Astrocyte (in vitro differentiated cells and primary cell): ENCODE measurements at regions not wholly inside any gene's neighbourhood (a gene's known extent, or its start where the extent isn't known, plus 50 kb on each side); places are given as distances from the start of the nearest gene placed in this dataset.

ENCODE experiments used
- DNase-seq: peaks from one replicate; pipeline ENCODE4 v3.0.0-alpha.2; 2010; ENCODE audit warnings: low read depth
- FAIRE-seq: peaks from 2 replicates; lab custom pipeline; 2011; peaks lifted over from hg19 to GRCh38; lab: Jason Lieb, UNC
- H2AFZ ChIP-seq: 2 replicates; pipeline ENCODE4 v1.6.0; 2012; ENCODE audit warnings: low read depth, low read length, inconsistent platforms
- H3K27ac ChIP-seq: 2 replicates; pipeline ENCODE4 v1.5.1; 2011; ENCODE audit warnings: low read depth, low read length, inconsistent platforms
- H3K27me3 ChIP-seq: 2 replicates; pipeline ENCODE4 v1.6.0; 2011; ENCODE audit warnings: low read length, inconsistent platforms; ENCODE audit not compliant: insufficient read depth
- H3K36me3 ChIP-seq: 2 replicates; pipeline ENCODE4 v1.5.1; 2011; ENCODE audit warnings: low read length, inconsistent platforms; ENCODE audit not compliant: insufficient read depth
- H3K4me1 ChIP-seq: 2 replicates; pipeline ENCODE4 v1.5.1; 2011; ENCODE audit warnings: low read length, inconsistent platforms; ENCODE audit not compliant: insufficient read depth
- H3K4me2 ChIP-seq: 2 replicates; pipeline ENCODE4 v1.6.0; 2012; ENCODE audit warnings: low read length, inconsistent platforms
- H3K4me3 ChIP-seq: 2 replicates; pipeline ENCODE4 v1.5.1; 2011; ENCODE audit warnings: low read depth, mild to moderate bottlenecking, low read length, inconsistent platforms; ENCODE audit not compliant: insufficient read depth
- H3K79me2 ChIP-seq: 2 replicates; pipeline ENCODE4 v1.6.0; 2012; ENCODE audit warnings: mild to moderate bottlenecking, low read length, inconsistent platforms; ENCODE audit not compliant: insufficient read depth
- H3K9ac ChIP-seq: 2 replicates; pipeline ENCODE4 v1.6.0; 2012; ENCODE audit warnings: mild to moderate bottlenecking, low read length, inconsistent platforms
- H3K9me3 ChIP-seq: 2 replicates; pipeline ENCODE4 v1.5.1; 2012; ENCODE audit warnings: low read depth, mild to moderate bottlenecking, low read length, inconsistent platforms; ENCODE audit not compliant: insufficient read depth
- H4K20me1 ChIP-seq: 2 replicates; pipeline ENCODE4 v1.6.0; 2012; ENCODE audit warnings: low read length, inconsistent platforms; ENCODE audit not compliant: insufficient read depth
- H3K27ac Mint-ChIP-seq: one replicate; pipeline ENCODE4 v1.8.0; 2021; ENCODE audit warnings: mild to moderate bottlenecking, mixed read lengths; ENCODE audit not compliant: unreplicated experiment
- H3K27me3 Mint-ChIP-seq: one replicate; pipeline ENCODE4 v1.8.0; 2021; ENCODE audit warnings: low read depth, mixed read lengths; ENCODE audit not compliant: unreplicated experiment
- H3K36me3 Mint-ChIP-seq: one replicate; pipeline ENCODE4 v1.8.0; 2021; ENCODE audit warnings: low read depth, mixed read lengths; ENCODE audit not compliant: unreplicated experiment
- H3K4me1 Mint-ChIP-seq: one replicate; pipeline ENCODE4 v1.8.0; 2021; ENCODE audit warnings: low read depth, mixed read lengths; ENCODE audit not compliant: unreplicated experiment
- H3K4me3 Mint-ChIP-seq: one replicate; pipeline ENCODE4 v1.8.0; 2021; ENCODE audit warnings: mild to moderate bottlenecking, moderate library complexity, mixed read lengths; ENCODE audit not compliant: unreplicated experiment
- H3K9me3 Mint-ChIP-seq: one replicate; pipeline ENCODE4 v1.8.0; 2021; ENCODE audit warnings: mild to moderate bottlenecking, mixed read lengths; ENCODE audit not compliant: unreplicated experiment
- EZH2 ChIP-seq: IDR thresholded peaks from 2 replicates; pipeline ENCODE4 v1.6.1; 2012; ENCODE audit warnings: mild to moderate bottlenecking, low read length, inconsistent platforms; ENCODE audit not compliant: insufficient read depth
- TF ChIP-seq, protein P1 (sequence below): IDR thresholded peaks from 2 replicates; pipeline ENCODE4 v1.5.1; 2011; ENCODE audit warnings: low read depth, mild to moderate bottlenecking, inconsistent platforms, low read length, moderate library complexity; ENCODE audit not compliant: insufficient read depth

DNA sequence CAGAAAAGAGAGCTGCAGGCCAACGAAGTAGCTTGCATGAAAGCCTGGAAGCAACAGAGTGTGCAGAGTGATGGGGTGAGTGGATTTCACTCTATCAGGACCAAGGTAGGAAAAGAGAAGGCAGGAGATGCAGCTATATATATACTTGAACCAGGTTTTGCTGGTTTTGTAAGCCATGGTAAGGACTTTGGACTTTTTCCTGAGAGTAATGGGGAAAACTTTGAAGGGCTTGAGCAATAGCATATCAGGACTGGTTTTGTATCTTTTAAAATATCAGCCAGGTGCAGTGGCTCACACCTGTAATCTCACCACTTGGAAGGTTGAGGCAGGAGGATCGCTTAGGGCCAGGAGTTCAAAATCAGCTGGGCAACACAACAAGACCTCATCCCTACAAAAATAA is 120.6 kb upstream of the NRP1 start:
- Mint-ChIP-seq H3K9me3 (peaks cover 4% of the 10 kb centered on the region), H3K4me3 (no peak overlapping the region), H3K27ac (no peak overlapping the region), H3K27me3 (no peaks in the 10 kb centered on the region), H3K36me3 (no peaks in the 10 kb centered on the region), H3K4me1 (peaks cover 6% of the 10 kb centered on the region)
- Histone ChIP-seq H3K27me3 (no peaks in the 10 kb centered on the region), H3K9ac (no peak overlapping the region), H4K20me1 (no peaks in the 10 kb centered on the region), H3K36me3 (no peaks in the 10 kb centered on the region), H3K4me2 (no peak overlapping the region), H3K4me1 (peaks cover 13% of the 10 kb centered on the region), H3K4me3 (no peak overlapping the region), H3K79me2 (no peaks in the 10 kb centered on the region), H3K9me3 (no peaks in the 10 kb centered on the region), H3K27ac (no peak overlapping the region), H2AFZ (no peak overlapping the region)
- TF ChIP-seq EZH2, result no peak
- TF ChIP-seq, protein P1, sequence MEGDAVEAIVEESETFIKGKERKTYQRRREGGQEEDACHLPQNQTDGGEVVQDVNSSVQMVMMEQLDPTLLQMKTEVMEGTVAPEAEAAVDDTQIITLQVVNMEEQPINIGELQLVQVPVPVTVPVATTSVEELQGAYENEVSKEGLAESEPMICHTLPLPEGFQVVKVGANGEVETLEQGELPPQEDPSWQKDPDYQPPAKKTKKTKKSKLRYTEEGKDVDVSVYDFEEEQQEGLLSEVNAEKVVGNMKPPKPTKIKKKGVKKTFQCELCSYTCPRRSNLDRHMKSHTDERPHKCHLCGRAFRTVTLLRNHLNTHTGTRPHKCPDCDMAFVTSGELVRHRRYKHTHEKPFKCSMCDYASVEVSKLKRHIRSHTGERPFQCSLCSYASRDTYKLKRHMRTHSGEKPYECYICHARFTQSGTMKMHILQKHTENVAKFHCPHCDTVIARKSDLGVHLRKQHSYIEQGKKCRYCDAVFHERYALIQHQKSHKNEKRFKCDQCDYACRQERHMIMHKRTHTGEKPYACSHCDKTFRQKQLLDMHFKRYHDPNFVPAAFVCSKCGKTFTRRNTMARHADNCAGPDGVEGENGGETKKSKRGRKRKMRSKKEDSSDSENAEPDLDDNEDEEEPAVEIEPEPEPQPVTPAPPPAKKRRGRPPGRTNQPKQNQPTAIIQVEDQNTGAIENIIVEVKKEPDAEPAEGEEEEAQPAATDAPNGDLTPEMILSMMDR, result no peak
- FAIRE-seq, result no peak
- DNase-seq, result no peak

DNA sequence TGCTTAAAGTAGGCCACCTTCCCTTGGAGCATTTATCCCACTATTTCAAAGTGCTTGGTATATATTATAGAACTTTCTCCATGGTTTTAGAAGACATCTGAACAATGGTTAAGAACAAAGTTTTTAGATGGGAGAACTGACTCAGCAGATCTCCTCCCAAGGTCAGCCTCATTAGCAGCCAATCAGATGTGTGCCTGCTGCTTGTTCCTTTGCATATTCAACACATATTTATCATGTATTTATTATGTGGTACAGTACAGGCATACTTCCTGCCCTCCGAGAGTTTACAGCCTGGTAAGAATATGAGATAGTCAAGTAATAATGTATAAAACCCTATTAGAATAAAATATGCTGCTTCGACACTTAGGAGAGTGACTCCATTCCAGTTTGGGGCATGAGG is 120.1 kb upstream of the NRP1 start:
- Mint-ChIP-seq H3K27ac (no peak overlapping the region), H3K27me3 (no peaks in the 10 kb centered on the region), H3K36me3 (no peaks in the 10 kb centered on the region), H3K4me1 (peaks cover 1% of the 10 kb centered on the region), H3K4me3 (no peak overlapping the region), H3K9me3 (peaks cover 4% of the 10 kb centered on the region)
- TF ChIP-seq, protein P1, result no peak
- no peak for TF ChIP-seq EZH2
- H3K4me3 ChIP-seq, result no peak overlapping the region
- no peaks in the 10 kb centered on the region for H4K20me1 ChIP-seq
- H3K79me2 ChIP-seq, result no peaks in the 10 kb centered on the region
- no peaks in the 10 kb centered on the region for H3K27me3 ChIP-seq
- H3K36me3 ChIP-seq, result no peaks in the 10 kb centered on the region
- FAIRE-seq, result no peak
- H2AFZ ChIP-seq, result no peak overlapping the region
- no peak for DNase-seq
- no peak overlapping the region for H3K9ac ChIP-seq
- H3K27ac ChIP-seq, result no peak overlapping the region
- peaks cover 10% of the 10 kb centered on the region for H3K4me1 ChIP-seq
- H3K4me2 ChIP-seq, result no peak overlapping the region
- no peaks in the 10 kb centered on the region for H3K9me3 ChIP-seq

DNA sequence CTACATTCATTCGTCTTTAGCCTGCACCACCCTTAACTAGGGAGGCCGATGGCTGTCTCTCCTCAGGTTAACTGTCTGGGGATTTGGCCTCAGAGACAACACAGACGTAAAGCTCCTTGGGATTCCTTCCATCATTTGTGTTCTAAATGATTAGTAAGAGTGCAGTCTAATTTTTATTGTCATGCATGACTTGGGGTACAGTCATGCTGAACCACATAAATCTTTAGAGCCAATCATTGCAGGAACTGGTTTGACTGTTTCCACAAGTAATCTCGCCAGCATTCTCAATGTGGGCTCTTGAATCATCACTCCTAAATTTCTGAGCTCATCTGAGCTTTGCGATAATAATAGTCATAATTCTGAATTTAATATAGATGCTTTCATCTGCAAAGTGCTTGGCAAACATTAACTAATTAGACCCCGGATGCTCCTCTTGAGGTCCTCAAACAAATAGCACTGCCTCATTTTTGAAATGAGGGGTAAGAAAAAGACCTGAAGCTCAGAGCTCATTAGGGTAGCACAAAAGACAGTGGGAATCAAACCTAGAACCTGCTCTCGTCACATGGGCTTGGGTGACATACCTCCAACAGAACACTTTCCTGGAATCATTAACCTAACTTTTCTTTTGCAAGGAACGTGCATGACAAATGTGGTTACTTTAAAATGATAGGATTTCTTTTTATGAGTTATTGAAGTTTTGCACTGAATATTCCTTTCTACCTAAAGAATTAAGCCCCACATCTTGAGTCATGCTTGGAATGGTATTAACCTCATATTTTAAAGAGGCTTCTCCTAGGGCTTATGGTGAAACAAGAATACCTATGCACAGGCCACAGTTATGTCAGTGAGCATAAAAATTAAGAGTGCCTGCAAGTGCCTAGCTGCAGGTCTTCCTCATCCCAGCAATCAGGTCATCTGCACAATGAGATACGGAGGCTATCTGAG is 118.9 kb upstream of the NRP1 start:
- Mint-ChIP-seq H3K4me1 (no peaks in the 10 kb centered on the region), H3K27me3 (no peaks in the 10 kb centered on the region), H3K36me3 (no peaks in the 10 kb centered on the region), H3K9me3 (peaks cover 4% of the 10 kb centered on the region), H3K4me3 (no peak overlapping the region), H3K27ac (no peak overlapping the region)
- peak overlapping the region; percentile 42 for H3K27ac ChIP-seq
- TF ChIP-seq, protein P1, result no peak
- no peak for TF ChIP-seq EZH2
- H3K27me3 ChIP-seq, result no peaks in the 10 kb centered on the region
- DNase-seq (peak; percentile 89), FAIRE-seq (peak; percentile 76)
- no peaks in the 10 kb centered on the region for H3K36me3 ChIP-seq
- no peaks in the 10 kb centered on the region for H3K9me3 ChIP-seq
- peak overlapping the region; percentile 32 for H3K4me2 ChIP-seq
- H3K4me3 ChIP-seq, result no peak overlapping the region
- H4K20me1 ChIP-seq, result no peaks in the 10 kb centered on the region
- no peak overlapping the region for H3K9ac ChIP-seq
- H2AFZ ChIP-seq, result no peak overlapping the region
- no peaks in the 10 kb centered on the region for H3K79me2 ChIP-seq
- peaks cover 7% of the 10 kb centered on the region for H3K4me1 ChIP-seq
